SK-N-SH treated with all-trans-retinoic acid at 6 μM for 48 hours (cell line): ENCODE measurements at regions not wholly inside any gene's neighbourhood (a gene's known extent, or its start where the extent isn't known, plus 50 kb on each side); places are given as distances from the start of the nearest gene placed in this dataset.

Experiments
- GLIS3 ChIP-seq: fragments of 250-450 bp; sonication (Bioruptor Pico); IDR thresholded peaks from 2 replicates; pipeline ENCODE4 v1.5.0; 2020; ENCODE audit warnings: mild to moderate bottlenecking, moderate library complexity
- PATZ1 ChIP-seq: fragments of 250-450 bp; sonication (Bioruptor Pico); IDR thresholded peaks from 2 replicates; pipeline ENCODE4 v1.8.0; 2020; ENCODE audit warnings: mild to moderate bottlenecking, moderate library complexity, borderline replicate concordance
- ZFP30 ChIP-seq: fragments of 450-650 bp; formaldehyde crosslinking; IDR thresholded peaks from 2 replicates; pipeline ENCODE4 v1.5.0; 2022; ENCODE audit warnings: mild to moderate bottlenecking, moderate library complexity
- ZNF565 ChIP-seq: fragments of 450-650 bp; formaldehyde crosslinking; conservative IDR thresholded peaks from 2 replicates; pipeline ENCODE4 v1.5.0; 2020; ENCODE audit warnings: low read depth, mild to moderate bottlenecking, moderate library complexity
- ZNF8 ChIP-seq: fragments of 450-650 bp; formaldehyde crosslinking; IDR thresholded peaks from 2 replicates; pipeline ENCODE4 v1.5.0; 2020; ENCODE audit warnings: mild to moderate bottlenecking, moderate library complexity

DNA sequence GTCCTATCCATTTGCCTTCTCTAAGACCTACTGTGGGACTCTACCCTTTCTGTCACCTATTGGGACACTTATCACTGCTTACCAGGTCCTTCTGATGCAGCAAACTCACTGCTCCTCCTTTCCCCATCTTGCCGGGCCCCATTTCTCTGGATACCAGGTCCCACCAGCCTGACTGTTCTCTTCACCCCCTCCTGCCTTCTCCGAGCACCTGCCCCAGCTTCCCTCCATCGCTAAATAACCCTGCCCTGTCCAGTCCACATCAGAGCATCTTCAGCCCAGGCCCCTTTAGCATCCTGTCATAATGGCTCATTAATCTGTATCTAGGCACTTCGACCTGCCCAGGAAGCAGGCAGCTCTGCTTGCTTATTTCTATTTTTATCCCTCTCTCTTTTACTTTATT is 74.7 kb downstream of the CRYGS start:
- TF ChIP-seq ZNF8 (CRISPR knock-in tag) = no peak
- no peak for TF ChIP-seq ZFP30 (CRISPR knock-in tag)
- TF ChIP-seq GLIS3 (CRISPR knock-in tag) = no peak
- no peak for TF ChIP-seq ZNF565 (CRISPR knock-in tag)
- no peak for TF ChIP-seq PATZ1
